ENCODE measurements at regions not wholly inside any gene's neighbourhood (a gene's known extent, or its start where the extent isn't known, plus 50 kb on each side); places are given as distances from the start of the nearest gene placed in this dataset.

GRCh38 chr13:32828711-32829110 lies 187.5 kb upstream of the KL start:
- DNase-seq (ENCODE audit: low read depth), result no peak
- no peak overlapping the region for H3K4me3 ChIP-seq (ENCODE audit: low read depth, low read length)
- TF ChIP-seq CTCF (IDR thresholded peaks at IDR 0.05; ENCODE audit: low read depth, low read length, missing control alignments), result no peak
- in situ Hi-C loops (cut with HindIII; ENCODE audit: low sequenced_read_pairs), result no loop called here

- no peak for DNase-seq (ENCODE audit: low read depth)
- in situ Hi-C loops (cut with HindIII; ENCODE audit: low sequenced_read_pairs), result no loop called here
- H3K4me3 ChIP-seq (ENCODE audit: low read depth, low read length), result no peak overlapping the region
- TF ChIP-seq CTCF (IDR thresholded peaks at IDR 0.05; ENCODE audit: low read depth, low read length, missing control alignments), result no peak
Observed at GRCh38 chr13:32829269-32829668, 187.0 kb upstream of the KL start.

GRCh38 chr13:32829676-32830335 lies 186.4 kb upstream of the KL start:
- no peak for TF ChIP-seq CTCF (IDR thresholded peaks at IDR 0.05; ENCODE audit: low read depth, low read length, missing control alignments)
- no peak overlapping the region for H3K4me3 ChIP-seq (ENCODE audit: low read depth, low read length)
- in situ Hi-C loops (cut with HindIII; ENCODE audit: low sequenced_read_pairs), result no loop called here
- DNase-seq (ENCODE audit: low read depth), result no peak

- H3K4me3 ChIP-seq (ENCODE audit: low read depth, low read length), result no peak overlapping the region
- no peak for TF ChIP-seq CTCF (IDR thresholded peaks at IDR 0.05; ENCODE audit: low read depth, low read length, missing control alignments)
- in situ Hi-C loops (cut with HindIII; ENCODE audit: low sequenced_read_pairs), result no loop called here
- no peak for DNase-seq (ENCODE audit: low read depth)
Observed at GRCh38 chr13:32830336-32831031, 185.7 kb upstream of the KL start.

GRCh38 chr13:32837307-32837972 lies 178.8 kb upstream of the KL start:
- in situ Hi-C loops (cut with HindIII; ENCODE audit: low sequenced_read_pairs), result no loop called here
- H3K4me3 ChIP-seq (ENCODE audit: low read depth, low read length), result no peak overlapping the region
- no peak for DNase-seq (ENCODE audit: low read depth)
- TF ChIP-seq CTCF (IDR thresholded peaks at IDR 0.05; ENCODE audit: low read depth, low read length, missing control alignments), result no peak

- in situ Hi-C loops (cut with HindIII; ENCODE audit: low sequenced_read_pairs), result no loop called here
- H3K4me3 ChIP-seq (ENCODE audit: low read depth, low read length), result no peak overlapping the region
- no peak for DNase-seq (ENCODE audit: low read depth)
- TF ChIP-seq CTCF (IDR thresholded peaks at IDR 0.05; ENCODE audit: low read depth, low read length, missing control alignments), result no peak
Observed at GRCh38 chr13:32837973-32838927, 178.0 kb upstream of the KL start.
